ENCODE measurements at regions not wholly inside any gene's neighbourhood (a gene's known extent, or its start where the extent isn't known, plus 50 kb on each side); places are given as distances from the start of the nearest gene placed in this dataset.

DNA sequence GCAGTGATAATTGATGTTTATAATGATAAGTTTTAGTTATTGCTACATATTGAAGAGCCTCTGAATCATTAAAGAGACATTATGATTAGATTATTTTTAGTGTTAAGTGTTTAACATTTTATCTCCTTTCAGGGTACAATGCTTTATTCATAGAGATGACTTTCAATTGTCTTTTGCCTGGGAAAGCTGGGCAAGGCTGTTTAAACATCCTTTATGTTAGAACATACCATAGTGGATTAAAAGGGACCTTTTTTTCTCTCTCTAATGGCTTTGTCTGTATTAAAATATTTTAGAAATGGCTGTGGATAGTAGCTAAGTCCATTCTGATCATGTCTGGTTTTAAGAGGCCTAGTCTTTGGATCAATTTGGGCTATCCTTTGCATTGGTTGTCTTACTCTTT is 427.5 kb upstream of the MIS18BP1 start:
- TF ChIP-seq, protein P1, sequence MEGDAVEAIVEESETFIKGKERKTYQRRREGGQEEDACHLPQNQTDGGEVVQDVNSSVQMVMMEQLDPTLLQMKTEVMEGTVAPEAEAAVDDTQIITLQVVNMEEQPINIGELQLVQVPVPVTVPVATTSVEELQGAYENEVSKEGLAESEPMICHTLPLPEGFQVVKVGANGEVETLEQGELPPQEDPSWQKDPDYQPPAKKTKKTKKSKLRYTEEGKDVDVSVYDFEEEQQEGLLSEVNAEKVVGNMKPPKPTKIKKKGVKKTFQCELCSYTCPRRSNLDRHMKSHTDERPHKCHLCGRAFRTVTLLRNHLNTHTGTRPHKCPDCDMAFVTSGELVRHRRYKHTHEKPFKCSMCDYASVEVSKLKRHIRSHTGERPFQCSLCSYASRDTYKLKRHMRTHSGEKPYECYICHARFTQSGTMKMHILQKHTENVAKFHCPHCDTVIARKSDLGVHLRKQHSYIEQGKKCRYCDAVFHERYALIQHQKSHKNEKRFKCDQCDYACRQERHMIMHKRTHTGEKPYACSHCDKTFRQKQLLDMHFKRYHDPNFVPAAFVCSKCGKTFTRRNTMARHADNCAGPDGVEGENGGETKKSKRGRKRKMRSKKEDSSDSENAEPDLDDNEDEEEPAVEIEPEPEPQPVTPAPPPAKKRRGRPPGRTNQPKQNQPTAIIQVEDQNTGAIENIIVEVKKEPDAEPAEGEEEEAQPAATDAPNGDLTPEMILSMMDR (conservative IDR thresholded peaks at IDR 0.05; ENCODE audit: low read depth in 2 of 2) = no peak
- TF ChIP-seq EZH2 (IDR thresholded peaks at IDR 0.05; ENCODE audit: low read depth, unreplicated experiment) = no peak
- TF ChIP-seq, protein P2, sequence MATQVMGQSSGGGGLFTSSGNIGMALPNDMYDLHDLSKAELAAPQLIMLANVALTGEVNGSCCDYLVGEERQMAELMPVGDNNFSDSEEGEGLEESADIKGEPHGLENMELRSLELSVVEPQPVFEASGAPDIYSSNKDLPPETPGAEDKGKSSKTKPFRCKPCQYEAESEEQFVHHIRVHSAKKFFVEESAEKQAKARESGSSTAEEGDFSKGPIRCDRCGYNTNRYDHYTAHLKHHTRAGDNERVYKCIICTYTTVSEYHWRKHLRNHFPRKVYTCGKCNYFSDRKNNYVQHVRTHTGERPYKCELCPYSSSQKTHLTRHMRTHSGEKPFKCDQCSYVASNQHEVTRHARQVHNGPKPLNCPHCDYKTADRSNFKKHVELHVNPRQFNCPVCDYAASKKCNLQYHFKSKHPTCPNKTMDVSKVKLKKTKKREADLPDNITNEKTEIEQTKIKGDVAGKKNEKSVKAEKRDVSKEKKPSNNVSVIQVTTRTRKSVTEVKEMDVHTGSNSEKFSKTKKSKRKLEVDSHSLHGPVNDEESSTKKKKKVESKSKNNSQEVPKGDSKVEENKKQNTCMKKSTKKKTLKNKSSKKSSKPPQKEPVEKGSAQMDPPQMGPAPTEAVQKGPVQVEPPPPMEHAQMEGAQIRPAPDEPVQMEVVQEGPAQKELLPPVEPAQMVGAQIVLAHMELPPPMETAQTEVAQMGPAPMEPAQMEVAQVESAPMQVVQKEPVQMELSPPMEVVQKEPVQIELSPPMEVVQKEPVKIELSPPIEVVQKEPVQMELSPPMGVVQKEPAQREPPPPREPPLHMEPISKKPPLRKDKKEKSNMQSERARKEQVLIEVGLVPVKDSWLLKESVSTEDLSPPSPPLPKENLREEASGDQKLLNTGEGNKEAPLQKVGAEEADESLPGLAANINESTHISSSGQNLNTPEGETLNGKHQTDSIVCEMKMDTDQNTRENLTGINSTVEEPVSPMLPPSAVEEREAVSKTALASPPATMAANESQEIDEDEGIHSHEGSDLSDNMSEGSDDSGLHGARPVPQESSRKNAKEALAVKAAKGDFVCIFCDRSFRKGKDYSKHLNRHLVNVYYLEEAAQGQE (IDR thresholded peaks at IDR 0.05; ENCODE audit: unreplicated experiment) = no peak

Measured in GM23338 (cell line).